LNCAP (cell line): ENCODE measurements at regions not wholly inside any gene's neighbourhood (a gene's known extent, or its start where the extent isn't known, plus 50 kb on each side); places are given as distances from the start of the nearest gene placed in this dataset.
A peak's percentile ranks its signal among the peaks of the same experiment; 100 is the strongest.

Experiments used
- CTCF ChIP-seq: fragments of 450-650 bp; IDR thresholded peaks from 2 replicates; pipeline ENCODE4 v1.5.1; 2017; ENCODE audit warnings: mild to moderate bottlenecking

GRCh38 chr12:74689071-74689655 lies 151.5 kb downstream of the ATXN7L3B start:
- TF ChIP-seq CTCF, result peak; percentile 81

DNA sequence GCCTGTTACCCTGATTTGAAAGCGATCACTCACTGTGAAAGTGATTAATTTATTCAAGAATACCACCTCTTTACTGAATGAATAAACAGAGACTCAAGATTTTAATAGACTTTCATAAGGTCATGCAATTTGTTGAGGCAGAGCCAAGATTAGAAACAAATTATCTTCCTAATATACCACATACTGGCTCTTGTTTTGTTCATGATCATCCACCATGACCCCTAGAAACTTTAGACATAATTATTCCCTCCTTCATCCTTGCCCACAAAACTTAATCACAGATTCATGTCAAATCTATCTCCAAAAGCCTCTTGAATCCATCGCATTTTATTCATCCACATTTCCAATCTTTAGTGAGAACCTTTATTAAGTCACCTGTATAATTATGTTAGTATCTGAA lies 152.3 kb downstream of the ATXN7L3B start:
- no peak for TF ChIP-seq CTCF

GRCh38 chr12:74719447-74719846 lies 181.8 kb downstream of the ATXN7L3B start:
- TF ChIP-seq CTCF, result no peak

- TF ChIP-seq CTCF, result no peak
Observed at GRCh38 chr12:74722709-74723108, 185.1 kb downstream of the ATXN7L3B start.

- no peak for TF ChIP-seq CTCF
Observed at GRCh38 chr12:74725154-74725553, 187.5 kb downstream of the ATXN7L3B start.

GRCh38 chr12:74728006-74728405 lies 190.4 kb downstream of the ATXN7L3B start:
- TF ChIP-seq CTCF, result no peak

GRCh38 chr12:74732164-74732784 lies 194.6 kb downstream of the ATXN7L3B start:
- TF ChIP-seq CTCF, result no peak

- TF ChIP-seq CTCF, result no peak
Observed at GRCh38 chr12:74732826-74733225, 195.2 kb downstream of the ATXN7L3B start.
